ENCODE measurements at regions not wholly inside any gene's neighbourhood (a gene's known extent, or its start where the extent isn't known, plus 50 kb on each side); places are given as distances from the start of the nearest gene placed in this dataset.

- H3K36me3 ChIP-seq (ENCODE audit: control insufficient read depth in 2 of 3, insufficient read depth in 3 of 3, low read length in 3 of 3) = no peaks in the 10 kb centered on the region
- no peak for TF ChIP-seq CTCF (IDR thresholded peaks at IDR 0.05; ENCODE audit: borderline replicate concordance, extremely low read depth, insufficient read depth)
- no peaks in the 10 kb centered on the region for H3K9me3 ChIP-seq (ENCODE audit: control insufficient read depth in 2 of 3, insufficient read depth in 1 of 3, low read length in 3 of 3)
- no peak for DNase-seq
- H3K27me3 ChIP-seq (ENCODE audit: control insufficient read depth, insufficient read depth, low read length) = no peaks in the 10 kb centered on the region
- no peak overlapping the region for H3K27ac ChIP-seq (ENCODE audit: low read depth in 2 of 2, low read length in 2 of 2)
- H3K9ac ChIP-seq (ENCODE audit: low read length in 3 of 3) = no peak overlapping the region
- intact Hi-C loops (cut with DNase I) = no loop called here
- FAIRE-seq = no peak
- peaks cover 0 to 5% (median 0%) of the 10 kb centered on the region in 3 donors for H3K4me1 ChIP-seq (ENCODE audit: control insufficient read depth in 2 of 3, insufficient read depth in 2 of 3, low read depth in 1 of 3, low read length in 3 of 3)
- H3K4me3 ChIP-seq (ENCODE audit: low read length in 3 of 3) = no peak overlapping the region
Measured at GRCh38 chr13:26957182-26957581, 196.6 kb upstream of the GPR12 start.

- intact Hi-C loops (cut with DNase I) = no loop called here
- no peaks in the 10 kb centered on the region for H3K36me3 ChIP-seq (ENCODE audit: control insufficient read depth in 2 of 3, insufficient read depth in 3 of 3, low read length in 3 of 3)
- TF ChIP-seq CTCF (IDR thresholded peaks at IDR 0.05; ENCODE audit: borderline replicate concordance, extremely low read depth, insufficient read depth) = no peak
- no peak overlapping the region for H3K4me3 ChIP-seq (ENCODE audit: low read length in 3 of 3)
- H3K27ac ChIP-seq (ENCODE audit: low read depth in 2 of 2, low read length in 2 of 2) = no peak overlapping the region
- H3K9ac ChIP-seq (ENCODE audit: low read length in 3 of 3) = no peak overlapping the region
- FAIRE-seq (no peak), DNase-seq (no peak)
- H3K9me3 ChIP-seq (ENCODE audit: control insufficient read depth in 2 of 3, insufficient read depth in 1 of 3, low read length in 3 of 3) = no peaks in the 10 kb centered on the region
- H3K27me3 ChIP-seq (ENCODE audit: control insufficient read depth, insufficient read depth, low read length) = no peaks in the 10 kb centered on the region
- peaks cover 0 to 5% (median 0%) of the 10 kb centered on the region in 3 donors for H3K4me1 ChIP-seq (ENCODE audit: control insufficient read depth in 2 of 3, insufficient read depth in 2 of 3, low read depth in 1 of 3, low read length in 3 of 3)
Measured at GRCh38 chr13:26956522-26957142, 196.0 kb upstream of the GPR12 start.

GRCh38 chr13:26954976-26955375, 194.4 kb upstream of the GPR12 start:
- peaks cover 0 to 13% (median 0%) of the 10 kb centered on the region in 3 donors for H3K4me1 ChIP-seq (ENCODE audit: control insufficient read depth in 2 of 3, insufficient read depth in 2 of 3, low read depth in 1 of 3, low read length in 3 of 3)
- FAIRE-seq (no peak), DNase-seq (no peak)
- intact Hi-C loops (cut with DNase I) = no loop called here
- no peak overlapping the region for H3K9ac ChIP-seq (ENCODE audit: low read length in 3 of 3)
- no peaks in the 10 kb centered on the region for H3K36me3 ChIP-seq (ENCODE audit: control insufficient read depth in 2 of 3, insufficient read depth in 3 of 3, low read length in 3 of 3)
- no peak for TF ChIP-seq CTCF (IDR thresholded peaks at IDR 0.05; ENCODE audit: borderline replicate concordance, extremely low read depth, insufficient read depth)
- H3K27ac ChIP-seq (ENCODE audit: low read depth in 2 of 2, low read length in 2 of 2) = no peak overlapping the region
- H3K4me3 ChIP-seq (ENCODE audit: low read length in 3 of 3) = no peak overlapping the region
- no peaks in the 10 kb centered on the region for H3K27me3 ChIP-seq (ENCODE audit: control insufficient read depth, insufficient read depth, low read length)
- no peaks in the 10 kb centered on the region for H3K9me3 ChIP-seq (ENCODE audit: control insufficient read depth in 2 of 3, insufficient read depth in 1 of 3, low read length in 3 of 3)

- Histone ChIP-seq H3K36me3 (ENCODE audit: control insufficient read depth in 2 of 3, insufficient read depth in 3 of 3, low read length in 3 of 3) (no peaks in the 10 kb centered on the region), H3K9me3 (ENCODE audit: control insufficient read depth in 2 of 3, insufficient read depth in 1 of 3, low read length in 3 of 3) (no peaks in the 10 kb centered on the region), H3K4me1 (ENCODE audit: control insufficient read depth in 2 of 3, insufficient read depth in 2 of 3, low read depth in 1 of 3, low read length in 3 of 3) (peaks cover 0 to 13% (median 0%) of the 10 kb centered on the region in 3 donors), H3K27me3 (ENCODE audit: control insufficient read depth, insufficient read depth, low read length) (no peaks in the 10 kb centered on the region), H3K27ac (ENCODE audit: low read depth in 2 of 2, low read length in 2 of 2) (no peak overlapping the region), H3K9ac (ENCODE audit: low read length in 3 of 3) (no peak overlapping the region), H3K4me3 (ENCODE audit: low read length in 3 of 3) (no peak overlapping the region)
- no peak for FAIRE-seq
- intact Hi-C loops (cut with DNase I) = no loop called here
- DNase-seq = no peak
- no peak for TF ChIP-seq CTCF (IDR thresholded peaks at IDR 0.05; ENCODE audit: borderline replicate concordance, extremely low read depth, insufficient read depth)
Measured at GRCh38 chr13:26953291-26953690, 192.7 kb upstream of the GPR12 start.

All from kidney (tissue), 13 donors.